WERI-Rb-1 (cell line): ENCODE measurements at regions not wholly inside any gene's neighbourhood (a gene's known extent, or its start where the extent isn't known, plus 50 kb on each side); places are given as distances from the start of the nearest gene placed in this dataset.

ENCODE experiments used
- DNase-seq: peaks from one replicate; pipeline ENCODE4 v3.0.0-alpha.2; 2020
- H3K27ac ChIP-seq: fragments of 250-450 bp; sonication (Bioruptor Pico); 2 replicates; pipeline ENCODE4 v1.5.1; 2020; ENCODE audit warnings: mild to moderate bottlenecking, moderate library complexity
- H3K27me3 ChIP-seq: fragments of 250-450 bp; sonication (Bioruptor Pico); 2 replicates; pipeline ENCODE4 v1.5.1; 2021; ENCODE audit warnings: mild to moderate bottlenecking, low read depth, moderate library complexity; ENCODE audit not compliant: insufficient read depth, severe bottlenecking
- H3K36me3 ChIP-seq: fragments of 250-450 bp; sonication (Bioruptor Pico); 2 replicates; pipeline ENCODE4 v1.5.1; 2020; ENCODE audit warnings: mild to moderate bottlenecking, moderate library complexity
- H3K4me3 ChIP-seq: 2 replicates; pipeline ENCODE4 v1.5.1; 2011; ENCODE audit warnings: low read depth, mild to moderate bottlenecking, control low read depth, low read length
- H3K9me3 ChIP-seq: fragments of 250-450 bp; sonication (Bioruptor Pico); 2 replicates; pipeline ENCODE4 v1.5.1; 2021; ENCODE audit warnings: mild to moderate bottlenecking, moderate library complexity; ENCODE audit not compliant: severe bottlenecking
- CTCF ChIP-seq: IDR thresholded peaks from 2 replicates; pipeline ENCODE4 v1.5.1; 2011; ENCODE audit warnings: low read depth, mild to moderate bottlenecking, control low read depth, inconsistent platforms, low read length

- no peak for DNase-seq
- TF ChIP-seq CTCF, result no peak
- no peak overlapping the region for H3K27ac ChIP-seq
Measured at GRCh38 chr19:13629687-13630357, 123.5 kb upstream of the CACNA1A start.

GRCh38 chr19:13627531-13627930 is 121.3 kb upstream of the CACNA1A start:
- Histone ChIP-seq H3K27me3 (peaks cover 66% of the 10 kb centered on the region), H3K9me3 (peaks cover 4% of the 10 kb centered on the region), H3K27ac (no peak overlapping the region), H3K36me3 (no peaks in the 10 kb centered on the region), H3K4me3 (no peak overlapping the region)
- TF ChIP-seq CTCF, result no peak
- no peak for DNase-seq

More at GRCh38 chr19:13629687-13630357, 123.5 kb upstream of the CACNA1A start:
- Histone ChIP-seq H3K27me3 (peaks cover 60% of the 10 kb centered on the region), H3K4me3 (no peak overlapping the region), H3K9me3 (peaks cover 6% of the 10 kb centered on the region), H3K36me3 (no peaks in the 10 kb centered on the region)

- H3K27ac ChIP-seq, result no peak overlapping the region
- no peaks in the 10 kb centered on the region for H3K9me3 ChIP-seq
- peaks cover 81% of the 10 kb centered on the region for H3K27me3 ChIP-seq
- H3K4me3 ChIP-seq, result no peak overlapping the region
- no peaks in the 10 kb centered on the region for H3K36me3 ChIP-seq
- TF ChIP-seq CTCF, result no peak
- DNase-seq, result no peak
Measured at GRCh38 chr19:13623716-13624710, 117.7 kb upstream of the CACNA1A start.

- TF ChIP-seq CTCF, result no peak
- no peak overlapping the region for H3K27ac ChIP-seq
- H3K4me3 ChIP-seq, result no peak overlapping the region
Measured at GRCh38 chr19:13622766-13623715, 116.8 kb upstream of the CACNA1A start.

GRCh38 chr19:13621413-13621812 is 115.1 kb upstream of the CACNA1A start:
- Histone ChIP-seq H3K9me3 (no peaks in the 10 kb centered on the region), H3K4me3 (no peak overlapping the region), H3K36me3 (no peaks in the 10 kb centered on the region), H3K27me3 (peaks cover 88% of the 10 kb centered on the region), H3K27ac (no peak overlapping the region)
- no peak for TF ChIP-seq CTCF
- no peak for DNase-seq

More at GRCh38 chr19:13622766-13623715, 116.8 kb upstream of the CACNA1A start:
- DNase-seq, result no peak
- Histone ChIP-seq H3K9me3 (no peaks in the 10 kb centered on the region), H3K27me3 (peaks cover 78% of the 10 kb centered on the region), H3K36me3 (no peaks in the 10 kb centered on the region)
